Right renal cortex interstitium (tissue), 3 donors: ENCODE measurements at regions not wholly inside any gene's neighbourhood (a gene's known extent, or its start where the extent isn't known, plus 50 kb on each side); places are given as distances from the start of the nearest gene placed in this dataset.
"Not testable (repeated sequence)": the region's sequence is repeated elsewhere in the genome, so short reads cannot be mapped to it uniquely, and the experiment has no call there.

ENCODE experiments used
- DNase-seq, 3 donors: peaks; one replicate each; pipeline ENCODE4 v3.0.0-alpha.2; 2013; ENCODE audit warnings: low read depth in 3 of 3, low spot score in 2 of 3

DNA sequence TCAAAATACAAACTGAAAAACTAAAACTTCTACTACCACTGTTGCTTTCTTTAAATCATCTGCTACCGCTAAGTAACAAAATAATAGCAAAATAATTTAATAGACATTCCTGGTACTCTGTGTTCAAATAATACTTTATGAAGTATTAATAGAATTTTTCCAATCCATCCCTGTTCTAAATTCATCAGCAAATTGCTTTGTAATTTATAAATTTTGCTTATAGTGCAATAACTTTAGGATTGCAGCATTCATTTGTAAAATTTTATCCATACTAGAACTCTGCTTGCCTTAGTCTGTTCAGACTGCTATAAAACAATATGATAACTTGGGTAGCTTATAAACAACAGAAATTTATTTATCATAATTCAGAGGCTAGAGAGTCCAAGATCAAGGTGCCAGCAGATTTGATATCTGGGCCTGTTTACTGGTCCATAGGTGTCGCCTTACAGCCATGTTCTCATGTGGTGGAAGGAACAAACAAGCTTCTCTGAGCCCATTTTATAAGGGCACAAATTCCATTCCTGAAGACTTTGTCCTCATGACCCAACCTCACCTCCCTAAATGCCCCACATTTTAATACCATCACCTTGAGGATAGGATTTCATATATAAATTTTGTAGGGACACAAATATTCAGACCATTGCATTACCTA, 415.1 kb upstream of the MAP2 start:
- DNase-seq: no peak

DNA sequence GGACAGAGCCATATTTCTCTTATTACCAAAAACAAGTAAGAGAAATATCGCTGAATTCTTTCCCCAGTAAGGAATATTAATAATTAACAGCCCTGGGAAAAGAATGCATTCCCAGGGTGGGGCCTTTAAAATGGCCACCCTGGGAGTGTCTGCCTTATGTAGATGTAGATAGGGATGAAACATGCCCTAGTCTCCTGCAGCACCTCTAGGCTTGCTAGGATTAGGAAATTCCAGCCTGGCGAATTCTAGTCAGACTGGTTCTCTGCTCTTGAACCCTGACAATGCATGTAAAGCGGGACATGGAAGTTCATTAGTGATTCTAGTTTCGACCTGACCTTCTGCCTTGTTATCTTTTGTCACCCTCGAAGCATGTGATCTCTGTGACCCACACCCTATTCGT, 405.2 kb upstream of the MAP2 start:
- DNase-seq: not testable (repeated sequence)

DNA sequence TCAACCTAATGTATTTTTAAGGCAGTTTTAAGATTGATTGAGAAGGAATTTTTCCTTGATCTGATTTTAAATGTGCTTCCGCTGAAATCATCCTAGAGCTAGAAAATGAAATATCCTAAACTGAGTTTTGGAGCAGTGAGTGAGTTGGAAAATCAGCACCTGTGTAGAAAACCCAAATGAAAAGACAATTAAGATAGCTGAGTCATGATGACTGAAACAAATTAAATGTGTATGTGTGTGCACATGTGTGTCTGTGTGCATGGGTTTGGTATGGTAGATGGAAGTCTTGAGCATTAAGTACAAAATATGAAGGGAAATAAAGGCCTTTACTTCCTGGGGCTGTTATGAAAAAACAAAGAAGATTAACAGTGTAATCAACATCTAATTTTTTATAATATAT, 394.6 kb upstream of the MAP2 start:
- no peak for DNase-seq

DNA sequence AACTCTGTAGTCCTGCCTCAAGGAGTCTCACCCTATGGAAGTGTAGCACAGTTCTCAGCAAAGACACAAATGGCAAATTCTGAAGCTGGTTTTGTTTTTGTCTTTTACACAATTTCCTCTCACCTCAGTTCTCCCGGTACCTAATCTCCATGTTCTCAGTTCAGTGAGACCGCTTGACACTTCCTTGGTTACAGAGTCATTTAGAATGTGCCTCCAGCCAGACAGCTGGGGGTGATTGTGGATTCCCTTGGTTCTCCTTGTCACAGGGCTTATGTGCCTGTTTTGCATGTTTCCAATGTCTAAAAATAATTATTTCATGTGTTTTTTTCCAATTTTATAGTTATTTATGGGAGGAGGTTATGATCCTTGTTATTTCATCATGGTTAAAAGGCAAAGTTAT, 379.5 kb upstream of the MAP2 start:
- DNase-seq: no peak

DNA sequence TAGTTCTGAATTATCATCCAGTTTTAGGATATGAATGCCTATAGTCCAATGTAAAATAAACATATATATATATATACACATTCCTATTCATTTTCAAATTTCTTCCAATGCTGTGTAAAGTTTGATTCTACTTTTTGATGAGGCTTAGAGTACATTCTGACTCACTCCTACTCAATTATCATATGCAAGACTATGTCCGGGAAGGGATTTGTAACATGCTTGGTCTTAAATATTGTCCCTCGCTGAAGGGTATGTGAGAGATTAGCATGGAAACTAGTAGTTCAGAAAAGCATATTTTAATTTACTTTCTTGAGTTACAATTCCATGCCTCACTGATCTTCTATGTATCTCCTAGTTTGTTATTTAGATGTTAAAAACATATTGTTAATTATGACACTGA, 377.7 kb upstream of the MAP2 start:
- DNase-seq: no peak

DNA sequence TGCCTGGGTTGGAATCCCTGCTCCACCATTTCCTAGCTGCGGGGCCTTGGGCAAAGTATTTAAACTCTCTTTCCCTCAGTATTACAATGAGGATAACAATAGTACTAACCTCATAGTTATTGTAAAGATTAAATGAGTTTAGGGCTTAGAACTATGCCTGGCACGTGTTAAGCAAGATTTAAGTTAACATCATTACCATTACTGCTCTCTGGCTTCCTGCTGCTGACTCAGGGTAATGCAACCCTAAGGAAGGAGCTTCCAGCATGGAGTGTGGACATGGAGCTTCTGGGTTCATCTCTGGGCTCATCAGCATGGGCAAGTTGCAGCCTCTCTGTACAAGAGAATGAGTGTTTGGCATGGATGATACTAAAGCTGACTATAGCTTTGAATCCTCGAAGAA, 374.2 kb upstream of the MAP2 start:
- DNase-seq: no peak

DNA sequence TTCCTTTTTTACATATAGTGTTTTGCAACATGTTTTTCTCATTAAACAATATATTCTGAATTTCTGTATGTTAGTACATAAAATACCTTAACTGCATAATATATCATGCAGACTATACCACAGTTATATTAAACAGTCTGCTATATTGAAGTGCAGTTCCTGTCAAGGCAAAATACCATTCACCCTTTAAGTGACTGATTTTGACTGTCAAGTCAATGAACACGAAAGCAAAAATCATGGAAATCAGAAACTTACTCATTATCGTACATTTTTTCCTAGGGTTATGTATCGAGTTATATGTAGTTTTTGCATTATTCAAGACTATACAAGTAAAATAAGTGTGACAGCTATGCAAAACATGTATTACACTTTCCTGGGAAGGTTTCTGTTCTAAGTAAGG, 361.6 kb upstream of the MAP2 start:
- DNase-seq: no peak

DNA sequence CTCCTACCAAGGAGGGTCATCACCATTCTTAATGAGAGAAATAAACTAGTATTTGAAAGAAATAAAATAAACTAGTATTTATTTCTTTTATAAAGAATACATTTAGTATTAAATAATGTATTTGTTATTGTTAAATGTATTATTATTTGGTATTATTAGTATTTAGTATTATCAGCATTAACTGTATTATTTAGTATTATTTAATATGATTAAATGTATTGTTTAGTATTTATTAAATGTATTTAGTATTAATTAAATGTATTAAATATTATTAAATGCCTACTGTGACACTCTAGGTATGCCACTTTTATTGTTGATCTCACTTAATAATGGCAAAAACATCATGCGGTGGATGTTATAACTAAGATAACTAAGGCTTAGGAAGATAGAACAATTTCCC, 353.6 kb upstream of the MAP2 start:
- no peak for DNase-seq

DNA sequence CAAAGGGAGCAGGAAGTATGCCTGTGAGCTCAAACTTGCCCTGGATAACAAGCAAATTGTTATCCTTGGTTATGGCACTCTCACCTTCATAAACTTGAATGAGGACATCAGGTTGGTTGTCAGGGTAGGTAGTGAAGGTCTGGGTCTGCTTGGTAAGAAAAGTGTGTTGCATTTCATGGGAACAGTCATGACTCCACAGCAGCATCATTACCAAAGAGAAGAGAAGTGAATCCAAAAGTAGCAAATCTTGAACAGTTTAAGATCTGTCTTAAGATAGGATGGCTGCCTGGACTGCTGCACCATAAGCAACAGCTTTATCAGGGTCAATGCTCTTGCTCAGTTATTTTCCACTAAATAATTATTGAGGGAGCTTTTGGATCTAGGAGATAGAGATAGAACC, 350.7 kb upstream of the MAP2 start:
- no peak for DNase-seq

DNA sequence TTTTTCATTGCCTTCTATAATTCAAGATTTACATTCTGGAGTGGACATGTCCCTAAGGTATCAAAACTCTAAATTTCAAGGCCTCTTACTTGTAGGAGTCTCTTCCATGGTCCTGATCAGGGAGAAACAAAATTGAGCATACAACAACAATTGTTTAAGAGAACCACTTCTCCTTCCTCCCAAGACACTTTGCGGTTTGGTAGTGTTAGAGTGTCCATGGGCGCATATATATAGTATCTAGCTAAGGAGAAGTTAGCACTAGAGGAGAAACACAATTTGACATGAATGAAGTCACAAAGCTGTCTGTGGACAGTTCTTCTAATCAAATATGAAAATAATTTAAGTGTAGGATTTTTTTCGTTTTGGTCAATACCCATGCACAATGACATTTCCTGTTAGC, 349.1 kb upstream of the MAP2 start:
- no peak for DNase-seq

DNA sequence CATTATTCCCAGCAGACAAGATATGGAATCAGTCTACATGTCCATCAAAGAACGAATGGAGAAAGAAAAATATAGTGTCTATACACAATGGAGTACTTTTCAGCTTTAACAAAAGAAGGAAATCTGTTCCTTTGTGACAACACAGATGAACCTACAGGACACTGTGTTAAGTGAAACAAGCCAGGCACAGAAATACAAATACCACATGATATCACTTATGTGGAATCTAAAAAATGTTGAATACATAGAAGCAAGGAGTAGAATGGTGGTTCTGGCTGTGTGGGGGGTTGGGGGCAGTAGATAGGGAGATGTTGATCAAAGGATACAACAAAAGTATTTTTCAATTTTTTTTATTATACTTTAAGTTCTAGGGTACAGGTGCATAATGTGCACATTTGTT, 347.7 kb upstream of the MAP2 start:
- DNase-seq: no peak

DNA sequence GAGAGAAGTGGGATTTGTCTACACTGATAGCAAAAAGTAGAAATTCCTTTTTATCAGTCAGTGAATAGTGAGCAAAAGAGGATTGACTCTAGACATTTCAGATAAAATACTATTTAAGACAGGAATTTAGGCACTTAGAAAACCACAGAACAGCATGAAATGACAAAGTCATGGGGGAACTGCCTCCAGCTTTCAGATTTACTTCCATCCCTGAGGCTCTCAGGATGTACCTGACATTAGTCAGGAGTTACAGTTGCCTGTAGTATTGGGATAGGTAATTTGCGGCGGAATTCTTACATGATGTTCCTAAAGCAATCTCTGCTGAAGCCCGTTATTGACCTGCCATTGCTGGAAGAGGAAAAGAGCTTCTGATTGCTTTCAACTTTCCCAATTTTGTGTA, 337.1 kb upstream of the MAP2 start:
- DNase-seq: no peak

DNA sequence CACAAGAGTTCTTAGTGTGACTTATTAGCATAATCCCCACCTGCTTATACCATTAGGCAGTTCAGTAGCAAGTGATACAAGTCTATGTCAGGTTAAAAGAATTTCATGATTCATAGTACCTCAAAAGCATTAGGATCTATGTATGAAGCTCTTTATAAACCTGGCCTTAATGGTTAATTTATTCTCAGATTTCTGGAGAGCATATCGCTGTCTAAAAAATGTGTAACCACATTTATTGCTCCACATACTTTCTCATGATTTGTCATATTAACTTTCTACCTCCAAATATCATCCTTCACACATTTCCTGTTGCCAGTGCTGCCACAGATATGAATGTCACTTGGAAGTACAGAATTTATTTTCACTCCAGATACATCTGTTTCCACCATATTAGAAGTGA, 332.8 kb upstream of the MAP2 start:
- no peak for DNase-seq

DNA sequence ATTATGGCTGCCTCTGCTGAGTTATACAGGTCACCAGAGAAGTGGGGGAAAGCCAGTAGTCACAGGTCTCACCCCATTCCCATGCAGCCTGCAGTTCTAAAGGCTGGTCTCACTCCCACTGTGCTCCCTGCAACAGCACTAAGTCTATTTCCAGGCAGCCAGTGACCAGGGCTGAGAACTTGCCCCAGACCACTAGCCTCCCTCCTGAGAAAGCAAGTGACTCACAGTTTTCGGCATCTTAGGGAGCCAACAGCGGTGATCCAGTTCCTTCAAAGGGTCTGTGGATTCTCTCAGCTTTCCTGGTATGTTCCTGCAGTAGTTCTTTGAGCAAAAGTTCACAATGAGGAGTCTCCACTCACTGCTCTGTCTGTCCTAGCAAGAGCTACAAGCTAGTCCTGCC, 329.6 kb upstream of the MAP2 start:
- DNase-seq: no peak

DNA sequence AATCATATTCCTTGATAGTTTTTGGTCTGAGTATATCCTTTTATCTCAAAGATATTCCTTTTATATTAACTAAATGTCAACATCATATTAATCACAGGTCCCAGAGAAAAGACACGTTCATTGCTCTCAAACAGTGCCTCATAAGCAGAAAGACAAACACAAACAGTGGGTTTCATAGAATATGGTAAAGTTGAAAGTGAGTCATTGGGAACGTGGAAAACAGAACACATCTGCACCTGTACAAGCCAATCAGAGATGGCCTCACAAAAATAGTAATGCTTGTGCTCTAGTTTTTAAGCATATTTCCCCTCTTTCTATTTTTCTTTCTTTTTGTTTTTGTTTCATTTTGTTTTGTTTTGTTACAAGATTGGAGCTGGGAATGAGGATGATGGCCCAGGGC, 328.4 kb upstream of the MAP2 start:
- DNase-seq: no peak

DNA sequence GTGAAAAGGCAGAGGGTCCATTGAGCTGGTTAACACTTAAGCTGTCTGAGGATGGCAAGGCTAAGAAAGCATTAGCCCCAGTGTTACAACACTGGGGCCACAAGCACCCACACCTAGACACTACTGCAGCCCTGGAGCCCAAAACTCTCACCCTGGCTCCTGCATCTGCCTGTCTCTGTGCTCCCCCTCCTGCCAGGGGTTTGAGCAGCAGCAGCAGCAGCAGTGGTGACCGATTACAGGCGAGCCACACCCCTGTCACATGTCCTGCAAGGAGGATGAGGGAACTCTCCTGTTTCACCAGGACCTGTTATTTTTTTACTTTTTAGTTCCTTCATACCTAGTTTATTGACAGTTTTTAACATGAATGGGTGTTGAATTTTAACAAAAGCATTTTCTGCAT, 326.7 kb upstream of the MAP2 start:
- DNase-seq: no peak

DNA sequence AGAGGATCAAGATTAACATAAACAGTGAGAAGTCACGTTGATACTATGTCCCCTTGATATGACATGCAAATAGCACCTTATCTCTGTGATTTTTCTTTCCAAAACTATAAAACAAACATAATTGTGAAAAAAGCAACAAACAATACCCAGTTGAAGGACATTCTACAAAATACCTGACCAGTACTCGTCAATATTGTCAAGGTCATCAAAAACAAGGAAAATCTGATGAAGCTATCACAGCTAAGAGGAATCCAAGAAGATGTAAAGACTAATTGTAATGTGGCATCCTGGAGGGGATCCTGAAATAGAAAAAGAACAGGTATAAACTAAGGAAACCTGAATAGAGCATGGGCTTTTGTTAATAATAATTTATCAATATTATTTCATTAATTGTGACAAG, 321.5 kb upstream of the MAP2 start:
- no peak for DNase-seq

DNA sequence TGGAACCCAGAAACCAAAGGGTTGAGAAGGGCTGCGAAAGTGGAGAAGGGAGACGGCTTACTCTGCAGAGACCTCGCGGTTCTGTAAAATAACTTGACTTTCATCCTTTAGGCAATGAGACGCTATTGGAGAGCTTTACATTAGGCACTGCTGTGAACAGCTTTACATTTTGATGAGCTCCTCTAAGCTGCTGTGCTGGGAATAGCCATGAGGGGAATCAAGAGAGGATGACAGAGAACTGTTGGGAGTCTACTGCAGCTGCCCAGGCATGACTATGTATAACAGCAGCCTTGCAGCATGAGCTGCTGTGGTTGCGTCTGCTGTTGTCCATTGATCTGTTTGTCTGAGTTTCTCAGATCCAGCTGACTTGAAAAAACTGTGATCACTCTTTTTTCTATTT, 310.8 kb upstream of the MAP2 start:
- no peak for DNase-seq

DNA sequence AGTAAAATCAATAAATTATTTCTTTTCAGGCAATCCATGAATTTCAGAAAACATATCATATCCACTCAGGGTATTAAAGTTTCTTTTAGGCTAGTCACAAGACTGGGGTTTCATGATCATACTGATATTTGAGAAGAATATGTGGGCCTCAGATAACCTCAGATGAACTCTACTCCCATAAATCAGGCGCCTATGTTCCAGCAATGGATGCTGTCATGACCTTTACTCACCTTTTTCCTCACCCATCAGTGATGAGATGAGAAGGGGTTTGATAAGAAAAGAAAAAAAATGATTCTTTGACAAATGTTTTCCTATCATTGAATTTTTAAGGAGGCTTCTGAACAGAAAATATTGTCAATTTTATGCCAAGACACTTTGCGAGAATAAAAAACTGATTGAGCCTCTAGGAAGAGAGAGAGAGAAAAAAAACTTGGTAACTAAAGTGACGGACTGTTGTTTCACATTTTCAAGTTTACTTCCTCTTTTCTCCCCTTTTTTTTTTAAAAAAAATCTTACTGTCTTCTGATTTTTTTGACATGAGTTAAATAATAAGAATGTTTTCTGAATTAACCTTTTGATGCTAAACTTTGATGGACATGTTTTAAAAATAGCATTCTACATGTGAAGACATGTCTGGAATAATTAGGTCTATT, 309.1 kb upstream of the MAP2 start:
- no peak for DNase-seq

DNA sequence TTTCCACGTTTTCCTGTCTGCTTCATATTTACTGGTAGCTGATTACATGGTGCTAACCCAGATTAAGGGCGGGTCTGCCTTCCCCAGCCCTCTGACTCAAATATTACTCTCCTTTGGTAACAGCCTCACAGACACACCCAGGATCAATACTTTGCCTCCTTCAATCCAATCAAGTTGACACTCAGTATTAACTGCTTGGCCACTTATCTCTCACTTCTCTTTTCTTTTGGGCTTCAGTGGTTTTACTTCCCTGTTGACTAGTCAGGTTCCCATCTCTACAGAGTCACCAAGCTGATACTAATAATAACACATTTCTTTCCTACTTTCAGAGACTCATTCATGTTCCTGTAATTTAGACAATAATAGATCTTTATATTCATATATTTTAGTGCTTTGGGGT, 302.2 kb upstream of the MAP2 start:
- DNase-seq: no peak

DNA sequence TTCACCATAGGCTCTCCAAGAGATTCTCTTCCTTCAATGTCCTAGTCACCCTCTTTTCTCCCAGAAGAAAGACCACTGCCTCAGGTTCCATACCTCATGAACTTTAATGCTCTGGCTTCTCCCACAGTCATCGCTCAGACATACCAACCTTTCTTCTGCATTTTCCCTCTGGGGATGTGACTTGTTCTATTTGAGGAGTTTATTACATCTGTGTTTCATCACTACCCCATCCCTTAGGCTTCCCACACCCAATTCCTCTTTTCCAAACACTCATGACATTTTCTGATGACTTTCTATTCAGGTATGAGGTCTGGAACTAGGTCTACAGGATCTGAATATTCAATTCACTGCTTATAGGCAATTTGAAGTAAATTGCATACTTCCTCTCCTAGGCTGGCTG, 298.6 kb upstream of the MAP2 start:
- no peak for DNase-seq

DNA sequence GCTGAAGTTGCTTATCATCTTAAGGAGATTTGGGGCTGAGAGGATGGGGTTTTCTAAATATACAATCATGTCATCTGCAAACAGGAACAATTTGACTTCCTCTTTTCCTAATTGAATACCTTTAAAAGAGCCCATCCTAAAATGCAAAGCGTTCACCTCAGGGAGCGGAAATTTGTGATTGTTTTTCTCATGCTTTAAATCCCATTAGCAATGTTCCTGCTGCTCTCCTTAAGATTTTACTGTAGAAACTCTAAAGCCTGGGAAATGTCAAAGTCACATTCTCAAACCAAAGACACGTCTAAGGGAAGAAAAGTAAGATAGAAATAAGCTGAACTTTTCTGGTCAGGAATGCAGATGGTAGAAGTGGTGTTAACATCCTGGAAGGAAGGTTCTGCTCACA, 285.8 kb upstream of the MAP2 start:
- DNase-seq: no peak

DNA sequence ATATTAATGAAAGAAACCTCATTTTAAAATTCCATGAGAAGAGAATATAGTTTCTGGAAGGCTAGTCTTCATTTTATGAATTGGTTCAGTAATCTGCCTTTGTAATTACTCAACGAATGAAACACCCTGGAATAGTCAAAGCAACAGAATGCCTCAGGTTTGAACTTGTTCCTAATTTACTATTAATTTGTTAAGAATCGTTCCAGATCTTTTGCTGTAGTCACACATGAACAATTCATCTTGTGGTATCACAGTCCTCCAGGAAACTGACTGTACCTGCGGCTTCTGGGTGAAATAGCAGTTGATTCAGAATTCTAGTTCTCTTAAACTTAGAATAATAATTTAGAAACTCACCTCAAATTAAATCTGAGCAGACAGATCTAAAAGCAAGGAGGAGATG, 282.7 kb upstream of the MAP2 start:
- DNase-seq: no peak
